A673 (cell line): ENCODE measurements at regions not wholly inside any gene's neighbourhood (a gene's known extent, or its start where the extent isn't known, plus 50 kb on each side); places are given as distances from the start of the nearest gene placed in this dataset.

Source experiments
- BruUV-seq: library from RNA; stranded (reverse); fragments of 400-500 nt; replicated peaks from 2 replicates; lab custom pipeline; 2021; lab: Mats Ljungman, UMichigan
- CTCF ChIA-PET: fragments of 300-600 bp; sonication (Branson Sonifier 250); formaldehyde crosslinking; loops from one replicate; lab custom pipeline; 2022; ENCODE audit warnings: antibody characterized with exemption; lab: Charles Lee
- POLR2A ChIA-PET: fragments of 300-600 bp; sonication (Branson Sonifier 250); formaldehyde crosslinking; loops from one replicate; lab custom pipeline; 2022; ENCODE audit warnings: antibody characterized with exemption; ENCODE audit not compliant: low non-redundant PET; lab: Charles Lee
- DNase-seq: peaks from one replicate; pipeline ENCODE4 v3.0.0-alpha.2; 2015; ENCODE audit warnings: low spot score
- H3K27ac ChIP-seq: fragments of 200-600 bp; sonication (generic); 2 replicates; pipeline ENCODE4 v1.5.1; 2016; ENCODE audit warnings: mixed run types, low read depth, mild to moderate bottlenecking, mixed read lengths, antibody characterized with exemption, low read length; ENCODE audit not compliant: poor library complexity, severe bottlenecking
- H3K27me3 ChIP-seq: fragments of 200-600 bp; sonication (generic); replicated peaks from 2 replicates; pipeline ENCODE4 v1.6.1; 2017; ENCODE audit warnings: mixed run types, low read depth, mild to moderate bottlenecking, mixed read lengths, antibody characterized with exemption, low read length; ENCODE audit not compliant: insufficient read depth, poor library complexity
- H3K36me3 ChIP-seq: fragments of 200-600 bp; sonication (generic); 2 replicates; pipeline ENCODE4 v1.6.1; 2016; ENCODE audit warnings: mixed run types, mild to moderate bottlenecking, mixed read lengths, antibody characterized with exemption, low read length; ENCODE audit not compliant: insufficient read depth, poor library complexity, severe bottlenecking
- H3K4me1 ChIP-seq: fragments of 200-600 bp; sonication (generic); 2 replicates; pipeline ENCODE4 v1.6.1; 2017; ENCODE audit warnings: mixed run types, mild to moderate bottlenecking, mixed read lengths, antibody characterized with exemption, low read length; ENCODE audit not compliant: insufficient read depth, poor library complexity, severe bottlenecking
- H3K4me3 ChIP-seq: fragments of 200-600 bp; sonication (generic); 2 replicates; pipeline ENCODE4 v1.5.1; 2016; ENCODE audit warnings: low read depth, mixed run types, mild to moderate bottlenecking, mixed read lengths, low read length; ENCODE audit not compliant: poor library complexity, severe bottlenecking
- H3K9me3 ChIP-seq: fragments of 200-600 bp; sonication (generic); 2 replicates; pipeline ENCODE4 v1.6.1; 2016; ENCODE audit warnings: mixed run types, low read depth, mild to moderate bottlenecking, mixed read lengths, antibody characterized with exemption, low read length; ENCODE audit not compliant: poor library complexity, severe bottlenecking
- CTCF ChIP-seq: fragments of 300-800, 200-600 bp; sonication (generic); conservative IDR thresholded peaks from 2 replicates; pipeline ENCODE4 v1.5.1; 2017; ENCODE audit warnings: low read depth, mild to moderate bottlenecking, antibody characterized with exemption, low read length, moderate library complexity, mixed read lengths
- EZH2 ChIP-seq: fragments of 200-600 bp; sonication (generic); IDR thresholded peaks from 2 replicates; pipeline ENCODE4 v1.6.1; 2017; ENCODE audit warnings: borderline replicate concordance, low read depth, mild to moderate bottlenecking, mixed read lengths, antibody characterized with exemption, low read length; ENCODE audit not compliant: poor library complexity, severe bottlenecking
- intact Hi-C: fragments of 100-400 bp; cut with micrococcal nuclease; formaldehyde crosslinking; loops from one replicate; pipeline ENCODE4 v1.10.0; 2022; ENCODE audit not compliant: unreplicated experiment

GRCh38 chr22:48394787-48395186 lies 1432.9 kb downstream of the BRD1 start:
- CTCF ChIA-PET: no interaction called here
- no peak for DNase-seq
- no TSS peak for BruUV-seq
- POLR2A ChIA-PET: no interaction called here
- Histone ChIP-seq H3K36me3 (no peaks in the 10 kb centered on the region), H3K9me3 (no peaks in the 10 kb centered on the region), H3K27me3 (peaks cover 3% of the 10 kb centered on the region), H3K27ac (no peak overlapping the region), H3K4me3 (no peak overlapping the region), H3K4me1 (no peaks in the 10 kb centered on the region)
- TF ChIP-seq EZH2 (no peak), CTCF (no peak)
- intact Hi-C loops: no loop called here

- Histone ChIP-seq H3K27ac (no peak overlapping the region), H3K4me3 (no peak overlapping the region), H3K4me1 (no peaks in the 10 kb centered on the region), H3K27me3 (peaks cover 3% of the 10 kb centered on the region), H3K9me3 (no peaks in the 10 kb centered on the region), H3K36me3 (no peaks in the 10 kb centered on the region)
- TF ChIP-seq CTCF: no peak
- no TSS peak for BruUV-seq
- intact Hi-C loops: no loop called here
- no peak for DNase-seq
- POLR2A ChIA-PET: no interaction called here
- CTCF ChIA-PET: no interaction called here
Measured at GRCh38 chr22:48393885-48394284, 1433.8 kb downstream of the BRD1 start.

- Histone ChIP-seq H3K9me3 (no peaks in the 10 kb centered on the region), H3K36me3 (no peaks in the 10 kb centered on the region), H3K4me1 (no peaks in the 10 kb centered on the region), H3K27ac (no peak overlapping the region), H3K4me3 (no peak overlapping the region), H3K27me3 (peaks cover 3% of the 10 kb centered on the region)
- ChIA-PET CTCF (no interaction called here), POLR2A (no interaction called here)
- no TSS peak for BruUV-seq
- intact Hi-C loops: no loop called here
- DNase-seq: no peak
- TF ChIP-seq EZH2 (no peak), CTCF (no peak)
Measured at GRCh38 chr22:48393041-48393370, 1434.7 kb downstream of the BRD1 start.
